ENCODE measurements at regions not wholly inside any gene's neighbourhood (a gene's known extent, or its start where the extent isn't known, plus 50 kb on each side); places are given as distances from the start of the nearest gene placed in this dataset.
"Not testable (repeated sequence)": the region's sequence is repeated elsewhere in the genome, so short reads cannot be mapped to it uniquely, and the experiment has no call there.

DNA sequence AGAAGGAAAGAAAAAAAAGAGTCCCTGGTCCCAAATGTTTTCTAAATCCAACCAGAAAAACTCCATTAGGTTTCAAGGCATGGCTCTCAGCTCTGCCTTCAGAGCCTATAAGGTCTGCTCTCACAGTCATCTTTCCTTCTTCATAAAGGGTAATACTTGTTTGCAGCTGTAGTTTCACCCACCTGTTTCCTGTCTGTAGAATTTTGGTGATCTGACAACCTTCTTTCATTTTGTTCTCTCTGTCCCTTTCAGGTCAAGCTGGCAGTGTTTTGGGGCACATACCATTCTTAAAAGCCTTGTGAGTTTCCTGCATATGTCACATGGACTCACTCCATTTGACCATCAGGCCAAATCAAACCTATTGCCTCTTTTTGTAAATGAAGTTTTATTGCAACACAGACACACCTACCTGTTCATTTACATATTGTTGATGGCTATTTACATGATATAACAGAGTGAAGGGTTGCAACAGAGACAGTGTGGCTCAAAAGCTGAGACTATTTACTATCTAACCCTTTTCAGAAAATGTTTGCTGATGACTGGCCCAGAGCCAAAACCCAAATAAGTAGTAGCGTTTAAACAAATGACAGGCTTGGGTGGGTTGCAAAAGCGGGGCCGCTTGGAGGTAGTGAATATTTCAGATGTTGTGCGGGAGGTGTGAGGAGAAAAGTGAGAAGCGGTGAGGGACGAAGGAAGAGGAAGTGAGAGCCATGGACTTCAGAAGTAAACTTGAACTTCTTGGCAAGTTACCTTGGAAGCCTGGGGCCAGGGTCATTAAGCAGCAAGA is 292.7 kb upstream of the PROK2 start:
- intact Hi-C loops (cut with DNase I; ENCODE audit: low total_unique reads), result no loop called here
- no peak for DNase-seq
- Histone ChIP-seq H3K9me3 (peaks cover 0 to 6% (median 0%) of the 10 kb centered on the region in 3 donors), H3K27me3 (no peaks in the 10 kb centered on the region), H3K36me3 (no peaks in the 10 kb centered on the region), H3K27ac (no peak overlapping the region), H3K4me1 (no peaks in the 10 kb centered on the region), H3K4me3 (no peak overlapping the region)
- TF ChIP-seq, protein P1, sequence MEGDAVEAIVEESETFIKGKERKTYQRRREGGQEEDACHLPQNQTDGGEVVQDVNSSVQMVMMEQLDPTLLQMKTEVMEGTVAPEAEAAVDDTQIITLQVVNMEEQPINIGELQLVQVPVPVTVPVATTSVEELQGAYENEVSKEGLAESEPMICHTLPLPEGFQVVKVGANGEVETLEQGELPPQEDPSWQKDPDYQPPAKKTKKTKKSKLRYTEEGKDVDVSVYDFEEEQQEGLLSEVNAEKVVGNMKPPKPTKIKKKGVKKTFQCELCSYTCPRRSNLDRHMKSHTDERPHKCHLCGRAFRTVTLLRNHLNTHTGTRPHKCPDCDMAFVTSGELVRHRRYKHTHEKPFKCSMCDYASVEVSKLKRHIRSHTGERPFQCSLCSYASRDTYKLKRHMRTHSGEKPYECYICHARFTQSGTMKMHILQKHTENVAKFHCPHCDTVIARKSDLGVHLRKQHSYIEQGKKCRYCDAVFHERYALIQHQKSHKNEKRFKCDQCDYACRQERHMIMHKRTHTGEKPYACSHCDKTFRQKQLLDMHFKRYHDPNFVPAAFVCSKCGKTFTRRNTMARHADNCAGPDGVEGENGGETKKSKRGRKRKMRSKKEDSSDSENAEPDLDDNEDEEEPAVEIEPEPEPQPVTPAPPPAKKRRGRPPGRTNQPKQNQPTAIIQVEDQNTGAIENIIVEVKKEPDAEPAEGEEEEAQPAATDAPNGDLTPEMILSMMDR (IDR thresholded peaks at IDR 0.05), result no peak

DNA sequence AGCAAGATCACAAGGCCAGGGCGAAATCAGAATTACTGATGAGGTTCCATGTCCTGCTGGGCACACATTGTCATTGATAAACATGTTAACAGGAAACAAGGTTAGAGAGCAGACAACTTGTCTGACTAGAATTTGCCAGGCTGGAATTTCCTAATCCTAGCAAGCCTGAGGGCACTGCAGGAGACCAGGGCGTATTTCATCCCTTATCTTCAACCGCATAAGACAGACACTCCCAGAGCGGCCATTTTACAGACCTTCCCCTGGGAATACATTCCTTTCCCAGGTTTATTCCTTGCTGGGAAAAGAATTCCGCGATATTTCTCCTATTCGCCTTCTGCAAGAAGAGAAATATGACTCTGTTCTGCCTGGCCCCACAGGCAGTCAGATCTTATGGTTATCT is 290.9 kb upstream of the PROK2 start:
- H3K27ac ChIP-seq; H3K36me3 ChIP-seq; intact Hi-C loops (cut with DNase I; ENCODE audit: low total_unique reads); H3K9me3 ChIP-seq; DNase-seq; H3K4me1 ChIP-seq; H3K4me3 ChIP-seq; H3K27me3 ChIP-seq: not testable (repeated sequence)

DNA sequence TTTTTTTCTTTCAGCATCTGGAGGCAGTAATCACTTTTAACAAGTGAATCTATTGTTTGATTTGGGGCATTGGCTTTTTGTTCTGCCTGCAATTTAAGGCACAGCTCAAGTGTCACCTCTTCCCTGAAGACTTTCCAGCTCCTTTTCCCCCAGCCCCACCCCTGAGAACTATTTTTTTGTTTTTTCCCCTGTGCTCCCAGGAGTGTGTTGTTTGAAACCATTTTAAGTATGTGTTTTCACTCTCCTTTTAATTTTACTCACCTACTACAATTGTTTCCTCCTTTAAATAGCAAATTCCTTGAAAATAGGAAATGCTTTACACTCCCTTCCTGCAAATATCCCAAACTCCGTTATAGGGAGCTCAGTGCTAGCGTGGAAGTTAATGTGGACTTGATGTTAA is 286.7 kb upstream of the PROK2 start:
- intact Hi-C loops (cut with DNase I; ENCODE audit: low total_unique reads), result no loop called here
- no peak for DNase-seq
- Histone ChIP-seq H3K36me3 (no peaks in the 10 kb centered on the region), H3K4me3 (no peak overlapping the region), H3K9me3 (peaks cover 0 to 6% (median 0%) of the 10 kb centered on the region in 3 donors), H3K27me3 (no peaks in the 10 kb centered on the region), H3K27ac (no peak overlapping the region), H3K4me1 (no peaks in the 10 kb centered on the region)
- TF ChIP-seq, protein P1 (IDR thresholded peaks at IDR 0.05), result no peak

DNA sequence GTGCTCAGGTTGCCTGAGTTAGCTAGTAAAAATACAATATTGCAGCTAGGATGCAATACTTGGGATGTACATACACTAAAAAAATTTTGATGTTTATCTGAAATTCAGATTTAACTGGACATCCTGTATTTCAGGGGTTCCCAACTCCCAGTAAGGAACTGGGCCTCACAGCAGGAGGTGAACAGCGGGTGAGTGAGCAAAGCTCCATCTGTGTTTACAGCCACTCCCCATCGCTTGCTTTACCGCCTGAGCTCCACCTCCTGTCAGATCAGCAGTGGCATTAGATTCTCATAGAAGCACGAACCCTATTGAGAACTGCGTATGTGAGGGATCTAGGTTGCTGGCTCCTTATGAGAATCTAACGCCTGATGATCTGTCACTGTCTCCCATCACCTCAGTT is 285.1 kb upstream of the PROK2 start:
- TF ChIP-seq, protein P1 (IDR thresholded peaks at IDR 0.05), result no peak
- H3K27ac ChIP-seq, result no peak overlapping the region
- H3K4me1 ChIP-seq, result no peaks in the 10 kb centered on the region
- intact Hi-C loops (cut with DNase I; ENCODE audit: low total_unique reads), result no loop called here
- H3K4me3 ChIP-seq, result no peak overlapping the region
- H3K27me3 ChIP-seq, result no peaks in the 10 kb centered on the region
- no peaks in the 10 kb centered on the region for H3K36me3 ChIP-seq
- DNase-seq, result no peak
- H3K9me3 ChIP-seq, result peaks cover 0 to 2% (median 0%) of the 10 kb centered on the region in 3 donors

DNA sequence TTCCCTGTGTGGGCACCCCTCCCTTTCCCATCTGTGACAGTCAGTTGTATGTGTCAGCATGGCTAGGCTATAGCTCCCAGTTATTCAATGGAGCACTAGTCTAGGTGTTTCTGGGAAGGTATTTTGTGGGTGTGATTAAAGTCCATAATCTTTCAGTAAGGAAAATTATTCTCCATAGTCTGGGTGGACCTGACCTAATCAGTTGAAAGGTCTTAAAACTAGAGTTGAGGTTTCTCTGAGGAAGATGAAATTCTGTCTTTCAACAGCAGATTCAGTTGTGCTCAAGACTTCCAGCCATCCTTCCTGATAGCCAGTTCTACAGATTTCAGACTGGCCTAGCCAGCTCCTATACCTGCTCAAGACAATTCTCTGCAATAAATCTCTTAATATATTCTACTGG is 284.6 kb upstream of the PROK2 start:
- intact Hi-C loops (cut with DNase I; ENCODE audit: low total_unique reads), result no loop called here
- TF ChIP-seq, protein P1 (IDR thresholded peaks at IDR 0.05), result no peak

DNA sequence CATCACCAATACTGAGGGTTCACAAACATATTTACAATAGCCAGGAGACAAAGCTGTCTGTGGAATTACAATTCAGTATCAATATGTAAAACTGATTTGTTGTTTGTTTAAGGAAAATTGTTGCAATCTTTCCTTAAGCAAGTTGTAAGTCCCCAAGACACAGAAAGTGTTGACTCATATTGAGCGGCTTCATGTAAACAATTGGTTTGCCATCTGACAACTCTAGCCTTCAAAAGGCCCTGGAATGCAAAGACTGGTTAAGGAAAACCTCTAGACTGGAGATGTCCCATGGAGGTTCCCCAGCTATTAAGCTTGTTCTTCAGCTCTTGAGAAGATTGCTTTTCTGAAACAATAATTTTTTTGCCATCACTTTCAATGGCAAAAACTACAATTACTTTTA is 283.7 kb upstream of the PROK2 start:
- no peak for DNase-seq
- H3K9me3 ChIP-seq, result peaks cover 0 to 5% (median 1%) of the 10 kb centered on the region in 3 donors
- H3K36me3 ChIP-seq, result no peaks in the 10 kb centered on the region
- H3K27me3 ChIP-seq, result no peaks in the 10 kb centered on the region
- H3K27ac ChIP-seq, result no peak overlapping the region
- TF ChIP-seq, protein P1 (IDR thresholded peaks at IDR 0.05), result no peak
- no peak overlapping the region for H3K4me3 ChIP-seq
- intact Hi-C loops (cut with DNase I; ENCODE audit: low total_unique reads), result no loop called here
- H3K4me1 ChIP-seq, result no peaks in the 10 kb centered on the region

More for the DNA sequence above, 284.6 kb upstream of the PROK2 start:
- no peaks in the 10 kb centered on the region for H3K9me3 ChIP-seq
- H3K36me3 ChIP-seq, result no peaks in the 10 kb centered on the region
- no peaks in the 10 kb centered on the region for H3K27me3 ChIP-seq
- no peaks in the 10 kb centered on the region for H3K4me1 ChIP-seq
- no peak overlapping the region for H3K4me3 ChIP-seq
- no peak overlapping the region for H3K27ac ChIP-seq
- no peak for DNase-seq

All from tibial artery (tissue), 4 donors.